Progenitor cell of endocrine pancreas (in vitro differentiated cells): ENCODE measurements at regions not wholly inside any gene's neighbourhood (a gene's known extent, or its start where the extent isn't known, plus 50 kb on each side); places are given as distances from the start of the nearest gene placed in this dataset.
A peak's percentile ranks its signal among the peaks of the same experiment; 100 is the strongest.

ENCODE experiments used
- DNase-seq: peaks from one replicate; pipeline ENCODE4 v3.0.0; 2021; ENCODE audit warnings: low spot score; ENCODE audit not compliant: unreplicated experiment
- H3K27ac Mint-ChIP-seq: 2 replicates; pipeline ENCODE4 v1.8.0; 2021; ENCODE audit warnings: mild to moderate bottlenecking, moderate library complexity, mixed read lengths
- H3K27me3 Mint-ChIP-seq: 2 replicates; pipeline ENCODE4 v1.8.0; 2021; ENCODE audit warnings: mixed read lengths
- H3K36me3 Mint-ChIP-seq: 2 replicates; pipeline ENCODE4 v1.8.0; 2022; ENCODE audit warnings: mixed read lengths; ENCODE audit not compliant: insufficient read depth
- H3K4me1 Mint-ChIP-seq: 2 replicates; pipeline ENCODE4 v1.8.0; 2021; ENCODE audit warnings: low read depth, mixed read lengths
- H3K4me3 Mint-ChIP-seq: 2 replicates; pipeline ENCODE4 v1.8.0; 2021; ENCODE audit warnings: low read depth, mild to moderate bottlenecking, moderate library complexity, mixed read lengths
- H3K9me3 Mint-ChIP-seq: 2 replicates; pipeline ENCODE4 v1.8.0; 2021; ENCODE audit warnings: low read depth, mixed read lengths
- CTCF ChIP-seq: fragments of 200-600 bp; sonication (generic); IDR thresholded peaks from one replicate; pipeline ENCODE4 v1.5.0; 2021; ENCODE audit warnings: antibody characterized with exemption, mild to moderate bottlenecking; ENCODE audit not compliant: unreplicated experiment

DNA sequence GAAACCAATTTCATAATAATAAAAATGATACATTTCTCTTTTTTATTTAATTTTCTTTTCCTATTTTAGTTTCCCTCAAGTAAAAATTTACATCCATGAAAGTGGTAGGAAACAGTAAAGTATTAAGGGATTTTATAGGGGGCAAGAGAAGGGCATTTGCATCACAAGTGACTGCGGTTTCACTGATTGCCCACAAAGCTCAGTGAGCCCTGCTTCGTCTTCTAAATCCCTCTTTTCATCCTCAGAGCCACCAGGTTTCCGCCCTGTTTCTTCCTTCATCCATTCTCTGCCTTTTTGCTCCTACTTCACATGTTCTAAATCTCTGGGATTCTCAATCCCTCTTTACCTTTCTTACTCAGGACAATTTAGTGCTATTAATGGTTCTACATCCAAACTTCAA is 491.4 kb downstream of the LRRC70 start:
- Mint-ChIP-seq H3K9me3 (no peaks in the 10 kb centered on the region), H3K36me3 (no peaks in the 10 kb centered on the region), H3K27ac (no peak overlapping the region), H3K27me3 (no peaks in the 10 kb centered on the region), H3K4me1 (peaks cover 2% of the 10 kb centered on the region), H3K4me3 (no peak overlapping the region)
- no peak for DNase-seq
- TF ChIP-seq CTCF: no peak

GRCh38 chr5:63055421-63055820 is 476.8 kb downstream of the LRRC70 start:
- Mint-ChIP-seq H3K36me3 (no peaks in the 10 kb centered on the region), H3K27ac (peak overlapping the region; percentile 86), H3K4me3 (peak overlapping the region; percentile 15), H3K9me3 (peaks cover 11% of the 10 kb centered on the region), H3K4me1 (peaks cover 18% of the 10 kb centered on the region), H3K27me3 (no peaks in the 10 kb centered on the region)
- DNase-seq: no peak
- TF ChIP-seq CTCF: no peak

- peaks cover 9% of the 10 kb centered on the region for H3K9me3 Mint-ChIP-seq
- TF ChIP-seq CTCF: no peak
- peaks cover 23% of the 10 kb centered on the region for H3K4me1 Mint-ChIP-seq
- peak overlapping the region; percentile 33 for H3K27ac Mint-ChIP-seq
- H3K4me3 Mint-ChIP-seq: no peak overlapping the region
- H3K27me3 Mint-ChIP-seq: no peaks in the 10 kb centered on the region
- DNase-seq: no peak
- H3K36me3 Mint-ChIP-seq: no peaks in the 10 kb centered on the region
Observed at GRCh38 chr5:63053019-63053638, 474.5 kb downstream of the LRRC70 start.

DNA sequence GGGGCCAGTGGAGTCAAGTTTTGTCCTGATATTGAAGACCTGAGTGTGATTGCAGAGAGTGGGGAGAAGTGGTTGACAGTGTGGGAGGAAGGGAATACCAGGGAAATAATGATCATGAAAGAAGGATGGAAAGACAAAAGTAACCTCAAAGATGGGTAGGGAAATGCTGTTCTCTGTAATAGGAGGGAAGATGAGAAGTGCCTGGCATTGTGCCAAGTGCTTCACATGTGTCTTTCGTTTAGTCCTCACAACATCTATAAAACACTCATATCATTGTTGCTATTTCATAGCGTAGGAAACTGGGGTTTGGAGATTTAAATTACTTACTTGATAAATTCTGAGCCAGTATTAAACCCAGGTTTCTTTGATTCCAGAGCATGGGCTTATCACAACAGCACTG is 472.3 kb downstream of the LRRC70 start:
- Mint-ChIP-seq H3K36me3 (no peaks in the 10 kb centered on the region), H3K4me1 (peaks cover 20% of the 10 kb centered on the region), H3K4me3 (no peak overlapping the region), H3K27me3 (no peaks in the 10 kb centered on the region), H3K9me3 (peaks cover 9% of the 10 kb centered on the region), H3K27ac (no peak overlapping the region)
- DNase-seq: no peak
- TF ChIP-seq CTCF: no peak

GRCh38 chr5:63049935-63050334 is 471.3 kb downstream of the LRRC70 start:
- TF ChIP-seq CTCF: no peak
- Mint-ChIP-seq H3K4me3 (no peak overlapping the region), H3K4me1 (peaks cover 11% of the 10 kb centered on the region), H3K9me3 (peaks cover 6% of the 10 kb centered on the region), H3K27ac (no peak overlapping the region), H3K36me3 (no peaks in the 10 kb centered on the region), H3K27me3 (no peaks in the 10 kb centered on the region)
- DNase-seq: no peak
